WI38 (cell line): ENCODE measurements at regions not wholly inside any gene's neighbourhood (a gene's known extent, or its start where the extent isn't known, plus 50 kb on each side); places are given as distances from the start of the nearest gene placed in this dataset.

Experiments used
- H3K4me3 ChIP-seq: 2 replicates; pipeline ENCODE4 v1.5.1; 2011; ENCODE audit warnings: low read depth, mild to moderate bottlenecking, control low read depth, low read length
- CTCF ChIP-seq: IDR thresholded peaks from 2 replicates; pipeline ENCODE4 v1.5.1; 2012; ENCODE audit warnings: low read depth, mild to moderate bottlenecking, control low read depth, low read length

GRCh38 chr20:1761116-1761515 is 103.5 kb upstream of the SIRPG start:
- no peak overlapping the region for H3K4me3 ChIP-seq
- TF ChIP-seq CTCF, result no peak

DNA sequence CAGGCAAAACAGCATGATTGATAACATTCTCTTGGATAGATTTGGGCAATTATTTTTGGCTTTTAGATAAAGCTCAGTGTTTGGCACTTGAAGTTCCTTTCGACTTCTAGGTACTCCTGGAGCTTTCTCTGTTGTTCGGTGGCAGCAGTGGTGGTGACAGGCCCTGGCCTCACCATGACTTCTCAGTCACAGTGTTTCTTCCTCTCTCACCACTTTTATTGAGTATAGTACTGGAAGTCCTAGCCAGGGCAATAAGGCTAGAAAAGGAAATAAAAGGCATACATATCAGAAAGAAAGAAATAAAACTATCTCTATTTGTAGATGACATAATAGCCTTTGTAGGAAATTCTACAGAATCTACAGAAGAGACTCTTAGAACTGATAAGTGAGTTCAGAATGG is 101.2 kb upstream of the SIRPG start:
- TF ChIP-seq CTCF, result no peak
- H3K4me3 ChIP-seq, result no peak overlapping the region

DNA sequence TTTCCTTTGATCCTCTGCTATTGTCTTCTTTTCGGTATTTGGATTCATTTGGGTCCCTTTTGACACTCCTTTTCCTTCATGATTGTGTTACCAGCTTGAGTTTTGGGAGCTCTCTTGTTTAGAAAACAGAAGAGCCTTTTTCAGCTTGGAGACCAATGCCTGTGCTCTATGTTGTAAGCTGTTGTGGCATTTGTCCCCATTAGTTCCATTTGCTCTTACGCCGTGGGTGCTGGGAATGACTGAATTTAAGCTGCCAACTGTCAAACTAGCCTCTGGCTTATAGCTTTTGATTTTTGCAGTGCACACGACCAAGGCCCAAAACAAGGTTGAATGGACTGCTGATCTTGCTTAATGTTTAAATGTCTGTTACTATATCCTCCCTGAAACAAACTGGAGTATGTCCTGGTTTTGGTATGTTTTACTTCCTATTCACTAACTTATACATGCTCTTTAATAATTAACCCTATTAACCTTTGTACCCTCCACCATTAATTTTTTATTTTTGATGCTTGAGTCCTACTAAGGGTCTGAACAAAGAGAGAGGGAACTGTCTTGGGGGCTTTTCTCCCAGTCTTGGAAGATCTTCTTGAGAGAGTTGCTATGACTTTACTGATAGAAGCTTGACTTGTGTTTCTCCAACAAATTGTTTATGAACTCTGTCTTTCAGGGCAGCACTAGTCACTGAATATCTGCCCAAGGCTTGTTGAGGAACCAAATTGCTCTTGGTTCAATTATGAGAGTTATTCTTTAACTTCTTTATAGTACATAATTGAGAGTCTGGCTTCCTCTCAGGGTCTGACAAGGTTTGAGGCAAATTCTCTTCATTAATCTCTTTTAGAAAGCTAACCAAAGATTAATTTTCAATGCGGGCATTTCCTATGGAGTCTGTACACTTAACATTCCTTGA is 100.3 kb upstream of the SIRPG start:
- TF ChIP-seq CTCF, result no peak
- H3K4me3 ChIP-seq, result no peak overlapping the region

GRCh38 chr20:1757072-1757471 is 99.5 kb upstream of the SIRPG start:
- no peak overlapping the region for H3K4me3 ChIP-seq
- TF ChIP-seq CTCF, result no peak

DNA sequence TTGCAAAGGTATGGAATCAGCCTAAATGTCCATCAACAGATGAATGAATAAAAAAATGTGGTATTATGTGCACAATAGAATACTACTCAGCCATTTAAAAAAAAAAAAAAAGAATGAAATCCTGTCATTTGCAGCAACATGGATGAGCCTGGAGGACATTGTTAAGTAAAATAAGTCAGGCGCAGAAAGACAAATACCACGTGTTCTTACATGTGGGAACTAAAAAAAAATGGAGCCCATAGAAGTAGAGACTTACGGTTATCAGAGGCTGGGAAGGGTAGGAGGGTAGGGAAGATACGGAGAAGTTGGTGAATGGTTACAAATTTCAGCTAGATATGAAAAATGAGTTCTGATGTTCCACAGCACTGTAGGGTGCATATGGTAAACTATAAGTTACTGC is 97.2 kb upstream of the SIRPG start:
- no peak for TF ChIP-seq CTCF

GRCh38 chr20:1754306-1754705 is 96.7 kb upstream of the SIRPG start:
- no peak for TF ChIP-seq CTCF
- H3K4me3 ChIP-seq, result no peak overlapping the region

More for the DNA sequence above, 97.2 kb upstream of the SIRPG start:
- H3K4me3 ChIP-seq, result no peak overlapping the region

GRCh38 chr20:1752045-1752444 is 94.5 kb upstream of the SIRPG start:
- no peak for TF ChIP-seq CTCF
- no peak overlapping the region for H3K4me3 ChIP-seq
